ENCODE measurements at regions not wholly inside any gene's neighbourhood (a gene's known extent, or its start where the extent isn't known, plus 50 kb on each side); places are given as distances from the start of the nearest gene placed in this dataset.
"Not testable (repeated sequence)": the region's sequence is repeated elsewhere in the genome, so short reads cannot be mapped to it uniquely, and the experiment has no call there.

- WGBS, 3 donors, result 69 to 71% (median 71%) methylated on average over 4 of the region's 4 CpGs
- peak overlapping the region; percentile 29 for H3K27ac ChIP-seq (ENCODE audit: low read depth, low read length)
These were observed 145.8 kb upstream of the ZNF648 start for GRCh38 chr1:182207300-182207699.

- 48 to 96% (median 56%) methylated on average over 4 of the region's 4 CpGs for WGBS, 3 donors
- H3K27ac ChIP-seq (ENCODE audit: low read depth, low read length), result peak overlapping the region; percentile 29
These were observed 145.2 kb upstream of the ZNF648 start for GRCh38 chr1:182206626-182207239.

GRCh38 chr1:182205351-182206022, 144.0 kb upstream of the ZNF648 start:
- H3K27ac ChIP-seq (ENCODE audit: low read depth, low read length), result no peak overlapping the region

- no peak overlapping the region for H3K27ac ChIP-seq (ENCODE audit: low read depth, low read length)
- WGBS, 3 donors, result 39 to 97% (median 87%) methylated on average over 2 of the region's 2 CpGs
These were observed 141.8 kb upstream of the ZNF648 start for GRCh38 chr1:182203191-182203875.

- WGBS, 3 donors, result 88 to 89% (median 89%) methylated on average over 7 of the region's 7 CpGs
- H3K27ac ChIP-seq (ENCODE audit: low read depth, low read length), result not testable (repeated sequence)
These were observed 140.0 kb upstream of the ZNF648 start for GRCh38 chr1:182201490-182201889.

GRCh38 chr1:182200025-182200812, 138.7 kb upstream of the ZNF648 start:
- no peak overlapping the region for H3K27ac ChIP-seq (ENCODE audit: low read depth, low read length)
- 60 to 83% (median 81%) methylated on average over 4 of the region's 4 CpGs for WGBS, 3 donors

- H3K27ac ChIP-seq (ENCODE audit: low read depth, low read length), result no peak overlapping the region
- 67 to 72% (median 67%) methylated on average over 4 of the region's 4 CpGs for WGBS, 3 donors
These were observed 136.6 kb upstream of the ZNF648 start for GRCh38 chr1:182198006-182198605.

GRCh38 chr1:182196897-182197870, 135.7 kb upstream of the ZNF648 start:
- H3K27ac ChIP-seq (ENCODE audit: low read depth, low read length), result no peak overlapping the region
- 31 to 41% (median 32%) methylated on average over 7 of the region's 7 CpGs for WGBS, 3 donors

- no peak overlapping the region for H3K27ac ChIP-seq (ENCODE audit: low read depth, low read length)
- 77 to 98% (median 78%) methylated on average over 1 of the region's 1 CpG for WGBS, 3 donors
These were observed 134.2 kb upstream of the ZNF648 start for GRCh38 chr1:182195733-182196132.

GRCh38 chr1:182193908-182194550, 132.5 kb upstream of the ZNF648 start:
- 66 to 87% (median 69%) methylated on average over 4 of the region's 4 CpGs for WGBS, 3 donors
- no peak overlapping the region for H3K27ac ChIP-seq (ENCODE audit: low read depth, low read length)

- WGBS, 3 donors, result 82 to 95% (median 92%) methylated on average over 4 of the region's 4 CpGs
- H3K27ac ChIP-seq (ENCODE audit: low read depth, low read length), result no peak overlapping the region
These were observed 131.5 kb upstream of the ZNF648 start for GRCh38 chr1:182192966-182193365.

- H3K27ac ChIP-seq (ENCODE audit: low read depth, low read length), result no peak overlapping the region
- 77 to 85% (median 79%) methylated on average over 3 of the region's 3 CpGs for WGBS, 3 donors
These were observed 130.7 kb upstream of the ZNF648 start for GRCh38 chr1:182192215-182192614.

GRCh38 chr1:182191381-182192115, 130.0 kb upstream of the ZNF648 start:
- 74 to 89% (median 81%) methylated on average over 2 of the region's 2 CpGs for WGBS, 3 donors
- H3K27ac ChIP-seq (ENCODE audit: low read depth, low read length), result no peak overlapping the region

- 74 to 82% (median 76%) methylated on average over 3 of the region's 3 CpGs for WGBS, 3 donors
- H3K27ac ChIP-seq (ENCODE audit: low read depth, low read length), result no peak overlapping the region
These were observed 128.1 kb upstream of the ZNF648 start for GRCh38 chr1:182189535-182190066.

- no peak overlapping the region for H3K27ac ChIP-seq (ENCODE audit: low read depth, low read length)
- WGBS, 3 donors, result 77 to 92% (median 88%) methylated on average over 3 of the region's 3 CpGs
These were observed 125.2 kb upstream of the ZNF648 start for GRCh38 chr1:182186757-182187146.
